ENCODE measurements at regions not wholly inside any gene's neighbourhood (a gene's known extent, or its start where the extent isn't known, plus 50 kb on each side); places are given as distances from the start of the nearest gene placed in this dataset.

- TF ChIP-seq BATF2 (CRISPR knock-in tag; IDR thresholded peaks at IDR 0.05) (no peak), RELA (CRISPR knock-in tag; IDR thresholded peaks at IDR 0.05) (no peak), ADNP (CRISPR knock-in tag; IDR thresholded peaks at IDR 0.05) (no peak), EZH2 (conservative IDR thresholded peaks at IDR 0.05; ENCODE audit: low read depth, low read length) (no peak), FOSL1 (CRISPR knock-in tag; IDR thresholded peaks at IDR 0.05; ENCODE audit: borderline replicate concordance) (no peak), MYC (CRISPR knock-in tag; IDR thresholded peaks at IDR 0.05; ENCODE audit: borderline replicate concordance) (no peak), POLR2A (IDR thresholded peaks at IDR 0.05; ENCODE audit: insufficient read depth in 1 of 2, low read depth in 2 of 2, low read length in 2 of 2) (no peak), NFE2L2 (IDR thresholded peaks at IDR 0.05; ENCODE audit: low read length) (no peak), JUNB (CRISPR knock-in tag; IDR thresholded peaks at IDR 0.05; ENCODE audit: borderline replicate concordance) (no peak), FOXM1 (CRISPR knock-in tag; IDR thresholded peaks at IDR 0.05) (no peak), ZNF205 (CRISPR knock-in tag; IDR thresholded peaks at IDR 0.05) (no peak), REL (CRISPR knock-in tag; conservative IDR thresholded peaks at IDR 0.05) (no peak)
- TF ChIP-seq, protein P1, sequence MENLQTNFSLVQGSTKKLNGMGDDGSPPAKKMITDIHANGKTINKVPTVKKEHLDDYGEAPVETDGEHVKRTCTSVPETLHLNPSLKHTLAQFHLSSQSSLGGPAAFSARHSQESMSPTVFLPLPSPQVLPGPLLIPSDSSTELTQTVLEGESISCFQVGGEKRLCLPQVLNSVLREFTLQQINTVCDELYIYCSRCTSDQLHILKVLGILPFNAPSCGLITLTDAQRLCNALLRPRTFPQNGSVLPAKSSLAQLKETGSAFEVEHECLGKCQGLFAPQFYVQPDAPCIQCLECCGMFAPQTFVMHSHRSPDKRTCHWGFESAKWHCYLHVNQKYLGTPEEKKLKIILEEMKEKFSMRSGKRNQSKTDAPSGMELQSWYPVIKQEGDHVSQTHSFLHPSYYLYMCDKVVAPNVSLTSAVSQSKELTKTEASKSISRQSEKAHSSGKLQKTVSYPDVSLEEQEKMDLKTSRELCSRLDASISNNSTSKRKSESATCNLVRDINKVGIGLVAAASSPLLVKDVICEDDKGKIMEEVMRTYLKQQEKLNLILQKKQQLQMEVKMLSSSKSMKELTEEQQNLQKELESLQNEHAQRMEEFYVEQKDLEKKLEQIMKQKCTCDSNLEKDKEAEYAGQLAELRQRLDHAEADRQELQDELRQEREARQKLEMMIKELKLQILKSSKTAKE (CRISPR knock-in tag; IDR thresholded peaks at IDR 0.05; ENCODE audit: borderline replicate concordance), result no peak
- TF ChIP-seq, protein P2, sequence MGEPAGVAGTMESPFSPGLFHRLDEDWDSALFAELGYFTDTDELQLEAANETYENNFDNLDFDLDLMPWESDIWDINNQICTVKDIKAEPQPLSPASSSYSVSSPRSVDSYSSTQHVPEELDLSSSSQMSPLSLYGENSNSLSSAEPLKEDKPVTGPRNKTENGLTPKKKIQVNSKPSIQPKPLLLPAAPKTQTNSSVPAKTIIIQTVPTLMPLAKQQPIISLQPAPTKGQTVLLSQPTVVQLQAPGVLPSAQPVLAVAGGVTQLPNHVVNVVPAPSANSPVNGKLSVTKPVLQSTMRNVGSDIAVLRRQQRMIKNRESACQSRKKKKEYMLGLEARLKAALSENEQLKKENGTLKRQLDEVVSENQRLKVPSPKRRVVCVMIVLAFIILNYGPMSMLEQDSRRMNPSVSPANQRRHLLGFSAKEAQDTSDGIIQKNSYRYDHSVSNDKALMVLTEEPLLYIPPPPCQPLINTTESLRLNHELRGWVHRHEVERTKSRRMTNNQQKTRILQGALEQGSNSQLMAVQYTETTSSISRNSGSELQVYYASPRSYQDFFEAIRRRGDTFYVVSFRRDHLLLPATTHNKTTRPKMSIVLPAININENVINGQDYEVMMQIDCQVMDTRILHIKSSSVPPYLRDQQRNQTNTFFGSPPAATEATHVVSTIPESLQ (CRISPR knock-in tag; conservative IDR thresholded peaks at IDR 0.05), result no peak
These were observed 346.1 kb downstream of the CYP26B1 start for GRCh38 chr2:71801556-71801955.

Data from HepG2 (cell line).